ENCODE measurements at regions not wholly inside any gene's neighbourhood (a gene's known extent, or its start where the extent isn't known, plus 50 kb on each side); places are given as distances from the start of the nearest gene placed in this dataset.

GRCh38 chr20:7496394-7496991 lies 443.8 kb downstream of the HAO1 start:
- DNase-seq (no peak), ATAC-seq (no peak)
- Mint-ChIP-seq H3K27me3 (no peaks in the 10 kb centered on the region), H3K27ac (no peak overlapping the region), H3K4me1 (no peaks in the 10 kb centered on the region), H3K9me3 (peaks cover 9 to 18% of the 10 kb centered on the region in 2 donors), H3K4me3 (no peak overlapping the region)

- ATAC-seq, result no peak
- no peaks in the 10 kb centered on the region for H3K4me1 Mint-ChIP-seq
- peaks cover 5 to 12% of the 10 kb centered on the region in 2 donors for H3K9me3 Mint-ChIP-seq
- H3K27ac Mint-ChIP-seq, result no peak overlapping the region
- no peaks in the 10 kb centered on the region for H3K27me3 Mint-ChIP-seq
- no peak for DNase-seq
- H3K4me3 Mint-ChIP-seq, result no peak overlapping the region
Measured at GRCh38 chr20:7497985-7498384, 442.3 kb downstream of the HAO1 start.

- Mint-ChIP-seq H3K9me3 (peaks cover 5 to 9% of the 10 kb centered on the region in 2 donors), H3K4me1 (no peaks in the 10 kb centered on the region), H3K27me3 (no peaks in the 10 kb centered on the region), H3K27ac (no peak overlapping the region), H3K4me3 (no peak overlapping the region)
- no peak for ATAC-seq
- no peak for DNase-seq
Measured at GRCh38 chr20:7499201-7499600, 441.1 kb downstream of the HAO1 start.

- peaks cover 0 to 5% of the 10 kb centered on the region in 2 donors for H3K9me3 Mint-ChIP-seq
- no peak overlapping the region for H3K4me3 Mint-ChIP-seq
- no peaks in the 10 kb centered on the region for H3K27me3 Mint-ChIP-seq
- no peak for DNase-seq
- no peak overlapping the region for H3K27ac Mint-ChIP-seq
- no peaks in the 10 kb centered on the region for H3K4me1 Mint-ChIP-seq
- no peak for ATAC-seq
Measured at GRCh38 chr20:7500231-7500663, 440.0 kb downstream of the HAO1 start.

- Mint-ChIP-seq H3K4me1 (no peaks in the 10 kb centered on the region), H3K4me3 (no peak overlapping the region), H3K27me3 (no peaks in the 10 kb centered on the region), H3K9me3 (peaks cover 0 to 5% of the 10 kb centered on the region in 2 donors), H3K27ac (no peak overlapping the region)
- ATAC-seq, result no peak
- DNase-seq, result no peak
Measured at GRCh38 chr20:7503501-7503900, 436.8 kb downstream of the HAO1 start.

- Mint-ChIP-seq H3K27me3 (no peaks in the 10 kb centered on the region), H3K4me3 (no peak overlapping the region), H3K27ac (no peak overlapping the region), H3K4me1 (no peaks in the 10 kb centered on the region), H3K9me3 (no peaks in the 10 kb centered on the region)
- DNase-seq (no peak), ATAC-seq (no peak)
Measured at GRCh38 chr20:7505152-7505834, 435.0 kb downstream of the HAO1 start.

- no peak overlapping the region for H3K27ac Mint-ChIP-seq
- no peaks in the 10 kb centered on the region for H3K9me3 Mint-ChIP-seq
- H3K4me1 Mint-ChIP-seq, result no peaks in the 10 kb centered on the region
- DNase-seq (no peak), ATAC-seq (no peak)
- no peaks in the 10 kb centered on the region for H3K27me3 Mint-ChIP-seq
- no peak overlapping the region for H3K4me3 Mint-ChIP-seq
Measured at GRCh38 chr20:7505835-7506221, 434.4 kb downstream of the HAO1 start.

GRCh38 chr20:7516621-7517111 lies 423.6 kb downstream of the HAO1 start:
- Mint-ChIP-seq H3K4me1 (no peaks in the 10 kb centered on the region), H3K27ac (no peak overlapping the region), H3K9me3 (peaks cover 8% of the 10 kb centered on the region in 2 donors), H3K4me3 (no peak overlapping the region), H3K27me3 (no peaks in the 10 kb centered on the region)
- no peak for DNase-seq
- no peak for ATAC-seq

GRCh38 chr20:7520361-7520760 lies 419.9 kb downstream of the HAO1 start:
- Mint-ChIP-seq H3K27ac (no peak overlapping the region), H3K4me1 (no peaks in the 10 kb centered on the region), H3K4me3 (no peak overlapping the region), H3K9me3 (peaks cover 5 to 8% of the 10 kb centered on the region in 2 donors), H3K27me3 (no peaks in the 10 kb centered on the region)
- no peak for DNase-seq
- ATAC-seq, result no peak

- ATAC-seq (no peak), DNase-seq (no peak)
- Mint-ChIP-seq H3K4me3 (no peak overlapping the region), H3K27ac (no peak overlapping the region), H3K27me3 (no peaks in the 10 kb centered on the region), H3K9me3 (peaks cover 5 to 8% of the 10 kb centered on the region in 2 donors), H3K4me1 (no peaks in the 10 kb centered on the region)
Measured at GRCh38 chr20:7523288-7523687, 417.0 kb downstream of the HAO1 start.

GRCh38 chr20:7540018-7540417 lies 400.2 kb downstream of the HAO1 start:
- no peak for ATAC-seq
- Mint-ChIP-seq H3K4me3 (no peak overlapping the region), H3K27ac (no peak overlapping the region), H3K27me3 (no peaks in the 10 kb centered on the region), H3K4me1 (no peaks in the 10 kb centered on the region), H3K9me3 (peaks cover 8 to 11% of the 10 kb centered on the region in 2 donors)
- no peak for DNase-seq

- Mint-ChIP-seq H3K9me3 (peaks cover 8 to 11% of the 10 kb centered on the region in 2 donors), H3K4me3 (no peak overlapping the region), H3K27me3 (no peaks in the 10 kb centered on the region), H3K27ac (no peak overlapping the region), H3K4me1 (no peaks in the 10 kb centered on the region)
- no peak for DNase-seq
- ATAC-seq, result no peak
Measured at GRCh38 chr20:7540923-7541322, 399.3 kb downstream of the HAO1 start.

- no peak for ATAC-seq
- Mint-ChIP-seq H3K27me3 (no peaks in the 10 kb centered on the region), H3K4me1 (no peaks in the 10 kb centered on the region), H3K27ac (no peak overlapping the region), H3K4me3 (no peak overlapping the region), H3K9me3 (peaks cover 7 to 15% of the 10 kb centered on the region in 2 donors)
- DNase-seq, result no peak
Measured at GRCh38 chr20:7571101-7571500, 369.2 kb downstream of the HAO1 start.

GRCh38 chr20:7571521-7572055 lies 368.7 kb downstream of the HAO1 start:
- Mint-ChIP-seq H3K27ac (no peak overlapping the region), H3K4me1 (no peaks in the 10 kb centered on the region), H3K4me3 (no peak overlapping the region), H3K9me3 (peaks cover 10 to 17% of the 10 kb centered on the region in 2 donors), H3K27me3 (no peaks in the 10 kb centered on the region)
- DNase-seq, result no peak
- ATAC-seq, result no peak

GRCh38 chr20:7579888-7580287 lies 360.4 kb downstream of the HAO1 start:
- DNase-seq, result no peak
- H3K4me3 Mint-ChIP-seq, result no peak overlapping the region
- H3K27ac Mint-ChIP-seq, result no peak overlapping the region
- H3K4me1 Mint-ChIP-seq, result no peaks in the 10 kb centered on the region
- H3K27me3 Mint-ChIP-seq, result no peaks in the 10 kb centered on the region
- peaks cover 7 to 22% of the 10 kb centered on the region in 2 donors for H3K9me3 Mint-ChIP-seq
- no peak for ATAC-seq

GRCh38 chr20:7585126-7585679 lies 355.1 kb downstream of the HAO1 start:
- no peak overlapping the region for H3K27ac Mint-ChIP-seq
- H3K9me3 Mint-ChIP-seq, result peaks cover 0 to 4% of the 10 kb centered on the region in 2 donors
- H3K4me1 Mint-ChIP-seq, result no peaks in the 10 kb centered on the region
- DNase-seq (no peak), ATAC-seq (no peak)
- no peaks in the 10 kb centered on the region for H3K27me3 Mint-ChIP-seq
- no peak overlapping the region for H3K4me3 Mint-ChIP-seq
